ENCODE measurements at regions not wholly inside any gene's neighbourhood (a gene's known extent, or its start where the extent isn't known, plus 50 kb on each side); places are given as distances from the start of the nearest gene placed in this dataset.

GRCh38 chr1:184157394-184157742 is 105.8 kb downstream of the TSEN15 start:
- Histone ChIP-seq H3K4me1 (ENCODE audit: insufficient read depth, low read length) (peaks cover 6% of the 10 kb centered on the region; the same call in 1 of the 2 replicates), H3K4ac (ENCODE audit: low read depth, low read length) (no peak overlapping the region), H4K8ac (replicated peaks; ENCODE audit: insufficient read length, low read depth, low read length) (no peak overlapping the region), H2AFZ (ENCODE audit: low read length) (no peak overlapping the region), H3K23ac (ENCODE audit: insufficient read length, low read depth, low read length) (no peak overlapping the region), H4K91ac (ENCODE audit: insufficient read length, low read depth, low read length) (no peak overlapping the region), H3K9ac (ENCODE audit: extremely low read depth, insufficient read length, low read length) (no peak overlapping the region), H2BK5ac (ENCODE audit: insufficient read length, low read length) (no peak overlapping the region), H3K27ac (ENCODE audit: insufficient read length, low read depth, low read length) (no peak overlapping the region), H2BK120ac (ENCODE audit: low read depth, low read length, poor library complexity, severe bottlenecking) (no peak overlapping the region), H4K20me1 (ENCODE audit: control insufficient read depth, insufficient read depth, insufficient read length) (no peaks in the 10 kb centered on the region), H3K79me2 (ENCODE audit: insufficient read depth, low read length) (no peaks in the 10 kb centered on the region), H2BK15ac (ENCODE audit: low read depth, low read length) (no peak overlapping the region), H3T11ph (ENCODE audit: low read length) (no peak overlapping the region), H3K18ac (ENCODE audit: insufficient read length, low read depth, low read length) (no peak overlapping the region), H3K56ac (ENCODE audit: insufficient read length, low read depth, low read length) (no peak overlapping the region), H3K9me3 (ENCODE audit: control insufficient read depth, low read depth, low read length) (no peaks in the 10 kb centered on the region), H2BK20ac (ENCODE audit: low read depth, low read length, poor library complexity, severe bottlenecking) (no peak overlapping the region), H3K14ac (ENCODE audit: insufficient read depth, low read length) (no peak overlapping the region), H3K4me2 (ENCODE audit: insufficient read depth, insufficient read length, low read length) (no peak overlapping the region), H3K23me2 (ENCODE audit: insufficient read length, low read depth, low read length, poor library complexity, severe bottlenecking) (no peaks in the 10 kb centered on the region), H4K5ac (ENCODE audit: insufficient read length, low read depth, low read length) (no peak overlapping the region), H3K27me3 (ENCODE audit: insufficient read depth, low read length) (no peaks in the 10 kb centered on the region), H3K79me1 (ENCODE audit: insufficient read depth, low read depth, low read length, poor library complexity, severe bottlenecking) (no peaks in the 10 kb centered on the region), H2BK12ac (ENCODE audit: insufficient read length, low read depth, low read length) (no peak overlapping the region), H2AK5ac (ENCODE audit: insufficient read length, low read length) (no peak overlapping the region)
- H3K4me3 Mint-ChIP-seq, result no peak overlapping the region
- peaks cover 4% of the 10 kb centered on the region for H3K27me3 Mint-ChIP-seq (ENCODE audit: low read depth)
- no peak overlapping the region for H3K27ac Mint-ChIP-seq
- H3K9me3 Mint-ChIP-seq, result no peaks in the 10 kb centered on the region
- TF ChIP-seq CTCF (conservative IDR thresholded peaks at IDR 0.05), result no peak
- H3K4me1 Mint-ChIP-seq, result peaks cover 28 to 35% of the 10 kb centered on the region in 2 experiments
- WGBS (ENCODE audit: extremely low coverage, insufficient read length, low lambda C conversion rate), result no CpG with 5 or more reads among the region's 1 CpG
- no peak for DNase-seq
- H3K36me3 Mint-ChIP-seq (ENCODE audit: insufficient read depth in 1 of 3, low read depth in 3 of 3), result no peaks in the 10 kb centered on the region
